Activated CD4-positive, alpha-beta T cell treated with anti-CD3 and anti-CD28 coated beads, Interleukin-2, Interleukin-6, amounts not matched to agents 100 ng/mL and 50 ng/mL, durations not matched to agents 16 hours and 8 hours (primary cell): ENCODE measurements at regions not wholly inside any gene's neighbourhood (a gene's known extent, or its start where the extent isn't known, plus 50 kb on each side); places are given as distances from the start of the nearest gene placed in this dataset.
"Not testable (repeated sequence)": the region's sequence is repeated elsewhere in the genome, so short reads cannot be mapped to it uniquely, and the experiment has no call there.

Experiments used
- DNase-seq: peaks from one replicate; pipeline ENCODE4 v3.0.0-alpha.2; 2020

GRCh38 chr9:82117026-82117811 is 128.6 kb downstream of the SPATA31D1 start:
- DNase-seq: no peak

- DNase-seq: no peak
These were observed 134.2 kb downstream of the SPATA31D1 start for GRCh38 chr9:82122731-82123130.

- DNase-seq: no peak
These were observed 135.5 kb downstream of the SPATA31D1 start for GRCh38 chr9:82124090-82124489.

- DNase-seq: no peak
These were observed 137.7 kb downstream of the SPATA31D1 start for GRCh38 chr9:82126256-82126655.

- no peak for DNase-seq
These were observed 138.9 kb downstream of the SPATA31D1 start for GRCh38 chr9:82127465-82127864.

- DNase-seq: no peak
These were observed 139.6 kb downstream of the SPATA31D1 start for GRCh38 chr9:82128011-82128696.

GRCh38 chr9:82129708-82130107 is 141.1 kb downstream of the SPATA31D1 start:
- DNase-seq: no peak

- DNase-seq: no peak
These were observed 141.9 kb downstream of the SPATA31D1 start for GRCh38 chr9:82130331-82131042.

GRCh38 chr9:82131072-82131471 is 142.5 kb downstream of the SPATA31D1 start:
- DNase-seq: no peak

GRCh38 chr9:82132024-82132423 is 143.5 kb downstream of the SPATA31D1 start:
- no peak for DNase-seq

GRCh38 chr9:82134010-82134409 is 145.4 kb downstream of the SPATA31D1 start:
- DNase-seq: no peak

GRCh38 chr9:82135106-82135505 is 146.5 kb downstream of the SPATA31D1 start:
- no peak for DNase-seq

- DNase-seq: not testable (repeated sequence)
These were observed 149.5 kb downstream of the SPATA31D1 start for GRCh38 chr9:82138081-82138480.

GRCh38 chr9:82140471-82140870 is 151.9 kb downstream of the SPATA31D1 start:
- DNase-seq: no peak

- no peak for DNase-seq
These were observed 156.2 kb downstream of the SPATA31D1 start for GRCh38 chr9:82144803-82145202.

GRCh38 chr9:82146677-82147076 is 158.1 kb downstream of the SPATA31D1 start:
- no peak for DNase-seq

GRCh38 chr9:82147798-82148425 is 159.3 kb downstream of the SPATA31D1 start:
- DNase-seq: no peak

- no peak for DNase-seq
These were observed 159.8 kb downstream of the SPATA31D1 start for GRCh38 chr9:82148426-82148810.

GRCh38 chr9:82148901-82149461 is 160.4 kb downstream of the SPATA31D1 start:
- no peak for DNase-seq

GRCh38 chr9:82149501-82149946 is 161.0 kb downstream of the SPATA31D1 start:
- DNase-seq: no peak

GRCh38 chr9:82152181-82152580 is 163.6 kb downstream of the SPATA31D1 start:
- DNase-seq: no peak

GRCh38 chr9:82153032-82153431 is 164.5 kb downstream of the SPATA31D1 start:
- no peak for DNase-seq

GRCh38 chr9:82154573-82154972 is 166.0 kb downstream of the SPATA31D1 start:
- no peak for DNase-seq
